ENCODE measurements at regions not wholly inside any gene's neighbourhood (a gene's known extent, or its start where the extent isn't known, plus 50 kb on each side); places are given as distances from the start of the nearest gene placed in this dataset.

- WGBS, 5 donors = 56 to 71% (median 59%) methylated on average over 3 of the region's 3 CpGs
- no peaks in the 10 kb centered on the region for H3K36me3 ChIP-seq
- H3K27me3 ChIP-seq = peaks cover 0 to 11% (median 4%) of the 10 kb centered on the region in 3 donors
- intact Hi-C loops (cut with DNase I; ENCODE audit: low total_unique reads) = no loop called here
- H3K4me3 ChIP-seq = no peak overlapping the region
- DNase-seq = no peak
- TF ChIP-seq CTCF (IDR thresholded peaks at IDR 0.05) = no peak
- TF ChIP-seq POLR2A (IDR thresholded peaks at IDR 0.05) = no peak
- no peak for TF ChIP-seq POLR2AphosphoS5 (IDR thresholded peaks at IDR 0.05)
- no peak for TF ChIP-seq EP300 (IDR thresholded peaks at IDR 0.05)
- no peaks in the 10 kb centered on the region for H3K4me1 ChIP-seq
- no peak overlapping the region for H3K27ac ChIP-seq
- no peaks in the 10 kb centered on the region for H3K9me3 ChIP-seq
Measured at GRCh38 chr11:31922450-31922849, 111.3 kb upstream of the PAX6 start.

GRCh38 chr11:31921081-31921480 lies 110.0 kb upstream of the PAX6 start:
- H3K27ac ChIP-seq = no peak overlapping the region
- no peaks in the 10 kb centered on the region for H3K4me1 ChIP-seq
- H3K9me3 ChIP-seq = no peaks in the 10 kb centered on the region
- 42 to 64% (median 57%) methylated on average over 4 of the region's 4 CpGs for WGBS, 5 donors
- no peak overlapping the region for H3K4me3 ChIP-seq
- no peaks in the 10 kb centered on the region for H3K36me3 ChIP-seq
- TF ChIP-seq POLR2A (IDR thresholded peaks at IDR 0.05) = no peak
- no peak for TF ChIP-seq POLR2AphosphoS5 (IDR thresholded peaks at IDR 0.05)
- no peak for TF ChIP-seq EP300 (IDR thresholded peaks at IDR 0.05)
- TF ChIP-seq CTCF (IDR thresholded peaks at IDR 0.05) = no peak
- H3K27me3 ChIP-seq = peaks cover 0 to 11% (median 4%) of the 10 kb centered on the region in 3 donors
- intact Hi-C loops (cut with DNase I; ENCODE audit: low total_unique reads) = no loop called here
- no peak for DNase-seq

GRCh38 chr11:31919175-31919574 lies 108.1 kb upstream of the PAX6 start:
- Histone ChIP-seq H3K27ac (no peak overlapping the region), H3K9me3 (no peaks in the 10 kb centered on the region), H3K27me3 (peaks cover 0 to 11% (median 4%) of the 10 kb centered on the region in 3 donors), H3K4me3 (no peak overlapping the region), H3K4me1 (no peaks in the 10 kb centered on the region), H3K36me3 (no peaks in the 10 kb centered on the region)
- TF ChIP-seq POLR2AphosphoS5 (IDR thresholded peaks at IDR 0.05) = no peak
- TF ChIP-seq CTCF (IDR thresholded peaks at IDR 0.05) = no peak
- no peak for TF ChIP-seq EP300 (IDR thresholded peaks at IDR 0.05)
- TF ChIP-seq POLR2A (IDR thresholded peaks at IDR 0.05) = no peak
- WGBS, 5 donors = 72 to 86% (median 80%) methylated on average over 5 of the region's 5 CpGs
- DNase-seq = no peak
- intact Hi-C loops (cut with DNase I; ENCODE audit: low total_unique reads) = no loop called here

- TF ChIP-seq EP300 (IDR thresholded peaks at IDR 0.05) (no peak), CTCF (IDR thresholded peaks at IDR 0.05) (no peak), POLR2A (IDR thresholded peaks at IDR 0.05) (no peak), POLR2AphosphoS5 (IDR thresholded peaks at IDR 0.05) (no peak)
- WGBS, 5 donors = 75 to 100% (median 90%) methylated on average over 1 of the region's 1 CpG
- no peak overlapping the region for H3K27ac ChIP-seq
- H3K9me3 ChIP-seq = no peaks in the 10 kb centered on the region
- no peaks in the 10 kb centered on the region for H3K4me1 ChIP-seq
- no peaks in the 10 kb centered on the region for H3K36me3 ChIP-seq
- intact Hi-C loops (cut with DNase I; ENCODE audit: low total_unique reads) = no loop called here
- no peak overlapping the region for H3K4me3 ChIP-seq
- no peak for DNase-seq
- peaks cover 0 to 4% (median 0%) of the 10 kb centered on the region in 3 donors for H3K27me3 ChIP-seq
Measured at GRCh38 chr11:31915867-31916266, 104.7 kb upstream of the PAX6 start.
